ENCODE measurements at regions not wholly inside any gene's neighbourhood (a gene's known extent, or its start where the extent isn't known, plus 50 kb on each side); places are given as distances from the start of the nearest gene placed in this dataset.
"Not testable (repeated sequence)": the region's sequence is repeated elsewhere in the genome, so short reads cannot be mapped to it uniquely, and the experiment has no call there.

- DNase-seq = peak in 2 of 3 donors; percentile 0 to 22
These were observed 121.1 kb upstream of the NDST4 start for GRCh38 chr4:115234405-115235093.

GRCh38 chr4:115233600-115233999, 120.2 kb upstream of the NDST4 start:
- no peak for DNase-seq

- no peak for DNase-seq
These were observed 116.5 kb upstream of the NDST4 start for GRCh38 chr4:115229873-115230272.

GRCh38 chr4:115228851-115229250, 115.4 kb upstream of the NDST4 start:
- DNase-seq = no peak

GRCh38 chr4:115222061-115222460, 108.6 kb upstream of the NDST4 start:
- DNase-seq = no peak

- no peak for DNase-seq
These were observed 106.4 kb upstream of the NDST4 start for GRCh38 chr4:115219862-115220261.

- DNase-seq = no peak
These were observed 106.0 kb upstream of the NDST4 start for GRCh38 chr4:115219315-115219860.

- no peak for DNase-seq
These were observed 102.5 kb upstream of the NDST4 start for GRCh38 chr4:115215935-115216334.

- no peak for DNase-seq
These were observed 100.3 kb upstream of the NDST4 start for GRCh38 chr4:115213716-115214115.

- DNase-seq = no peak
These were observed 87.6 kb upstream of the NDST4 start for GRCh38 chr4:115201042-115201330.

GRCh38 chr4:115200201-115201041, 87.0 kb upstream of the NDST4 start:
- not testable (repeated sequence) for DNase-seq

GRCh38 chr4:115194612-115195011, 81.2 kb upstream of the NDST4 start:
- not testable (repeated sequence) for DNase-seq

- no peak for DNase-seq
These were observed 77.1 kb upstream of the NDST4 start for GRCh38 chr4:115190529-115190928.

GRCh38 chr4:115187136-115187535, 73.7 kb upstream of the NDST4 start:
- DNase-seq = no peak

GRCh38 chr4:115179438-115180062, 66.1 kb upstream of the NDST4 start:
- DNase-seq = not testable (repeated sequence)

- not testable (repeated sequence) for DNase-seq
These were observed 65.3 kb upstream of the NDST4 start for GRCh38 chr4:115178687-115179086.

GRCh38 chr4:115171220-115171619, 57.8 kb upstream of the NDST4 start:
- no peak for DNase-seq

- no peak for DNase-seq
These were observed 52.1 kb upstream of the NDST4 start for GRCh38 chr4:115165503-115165902.
